GM08714 (cell line): ENCODE measurements at regions not wholly inside any gene's neighbourhood (a gene's known extent, or its start where the extent isn't known, plus 50 kb on each side); places are given as distances from the start of the nearest gene placed in this dataset.

Experiments used
- H3K4me3 ChIP-seq: fragments of 200-500 bp; sonication (Bioruptor generic); 2 replicates; pipeline ENCODE4 v1.5.1; 2014; ENCODE audit warnings: mild to moderate bottlenecking, low read length, inconsistent platforms
- ZNF274 ChIP-seq: IDR thresholded peaks from 2 replicates; pipeline ENCODE4 v1.6.1; 2012; ENCODE audit warnings: mild to moderate bottlenecking, low read depth, low read length

DNA sequence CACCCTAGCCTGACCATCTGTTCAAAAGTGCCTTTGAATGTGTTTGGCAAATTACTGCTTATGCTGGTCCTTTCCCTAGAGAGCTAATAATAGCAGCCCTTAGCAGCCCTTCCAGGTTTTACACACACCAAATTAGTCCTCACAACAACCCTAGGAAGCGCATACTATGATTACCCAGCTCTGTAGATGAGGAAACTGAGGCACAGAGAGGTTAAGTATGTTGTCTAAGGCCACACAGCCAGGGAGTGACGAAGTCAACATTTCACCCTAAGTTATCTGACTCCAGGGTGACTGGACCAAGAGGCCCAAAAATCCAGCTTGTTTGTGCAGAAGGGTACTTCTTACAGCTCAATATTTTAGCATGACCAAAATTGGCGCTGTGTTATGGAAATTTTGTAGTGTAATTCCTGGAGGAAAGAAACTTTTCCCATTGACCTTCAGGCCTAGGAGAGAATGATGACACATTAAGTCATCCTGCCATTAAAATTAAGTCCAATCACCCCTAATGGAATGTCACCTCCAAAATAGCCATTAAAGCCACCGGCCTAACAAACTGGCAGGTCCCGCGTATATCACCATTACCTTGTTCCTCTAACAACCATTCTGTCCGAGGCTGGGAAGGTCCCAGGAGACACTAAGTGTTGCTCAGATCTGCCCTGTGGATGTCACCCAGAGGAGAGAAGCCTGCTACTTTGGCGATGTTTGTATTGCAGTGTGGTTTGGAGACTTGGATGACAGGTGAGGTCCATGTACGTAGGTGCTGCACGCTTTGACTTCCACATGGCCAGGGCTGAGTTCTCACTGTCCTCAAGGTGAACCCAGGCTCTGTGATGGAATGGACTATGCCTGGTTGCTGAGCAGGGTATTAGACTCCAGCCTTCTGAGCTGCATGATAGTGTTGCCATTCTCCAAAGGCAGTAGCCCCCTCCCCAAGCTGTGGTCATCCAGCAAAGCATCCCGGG lies 258.3 kb downstream of the TOMM20 start:
- no peak overlapping the region for H3K4me3 ChIP-seq
- TF ChIP-seq ZNF274: no peak

- no peak for TF ChIP-seq ZNF274
- no peak overlapping the region for H3K4me3 ChIP-seq
These were observed 259.2 kb downstream of the TOMM20 start for GRCh38 chr1:234869182-234870019.

GRCh38 chr1:234868296-234869147 lies 258.5 kb upstream of the IRF2BP2 start:
- TF ChIP-seq ZNF274: no peak
- no peak overlapping the region for H3K4me3 ChIP-seq

DNA sequence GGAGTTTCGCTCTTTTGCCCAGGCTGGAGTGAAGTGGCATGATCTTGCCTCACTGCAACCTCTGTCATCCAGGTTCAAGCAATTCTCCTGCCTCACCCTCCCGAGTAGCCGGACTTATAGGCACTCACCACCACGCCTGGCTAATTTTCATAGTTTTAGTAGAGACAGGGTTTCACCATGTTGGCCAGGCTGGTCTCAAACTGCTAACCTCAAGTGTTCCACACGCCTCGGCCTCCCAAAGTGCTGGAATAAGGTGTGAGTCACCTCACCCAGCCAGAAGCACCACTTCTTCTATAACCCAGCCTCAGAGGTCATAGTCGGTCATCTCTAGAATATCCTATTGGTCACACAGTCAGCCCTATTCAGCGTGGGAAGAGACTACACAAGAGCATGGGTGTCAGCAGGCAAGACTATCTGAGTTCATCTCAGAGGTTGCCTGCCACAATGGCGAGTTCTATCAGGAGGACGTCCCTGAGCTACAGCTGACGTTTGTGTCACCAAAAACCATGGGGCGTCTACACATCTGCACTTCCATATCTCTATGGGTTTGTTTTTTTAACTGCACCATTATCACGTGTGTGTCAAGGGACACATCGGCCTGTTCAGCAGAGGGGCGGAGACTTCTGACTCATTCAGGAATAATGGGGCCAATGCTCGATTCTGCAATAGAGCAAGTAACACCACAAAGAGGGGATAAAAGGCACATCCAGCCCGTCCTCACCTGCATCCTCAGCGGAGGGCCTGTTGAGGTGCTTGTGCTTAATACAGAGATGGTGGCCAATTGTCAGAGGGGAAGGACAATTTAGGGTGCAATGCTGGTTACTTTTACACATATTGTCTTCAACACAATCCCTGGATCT lies 256.3 kb upstream of the IRF2BP2 start:
- H3K4me3 ChIP-seq: no peak overlapping the region
- TF ChIP-seq ZNF274: no peak

- no peak for TF ChIP-seq ZNF274
- H3K4me3 ChIP-seq: no peak overlapping the region
These were observed 255.4 kb upstream of the IRF2BP2 start for GRCh38 chr1:234865171-234866006.

- no peak for TF ChIP-seq ZNF274
- H3K4me3 ChIP-seq: no peak overlapping the region
These were observed 254.1 kb upstream of the IRF2BP2 start for GRCh38 chr1:234864116-234864515.

DNA sequence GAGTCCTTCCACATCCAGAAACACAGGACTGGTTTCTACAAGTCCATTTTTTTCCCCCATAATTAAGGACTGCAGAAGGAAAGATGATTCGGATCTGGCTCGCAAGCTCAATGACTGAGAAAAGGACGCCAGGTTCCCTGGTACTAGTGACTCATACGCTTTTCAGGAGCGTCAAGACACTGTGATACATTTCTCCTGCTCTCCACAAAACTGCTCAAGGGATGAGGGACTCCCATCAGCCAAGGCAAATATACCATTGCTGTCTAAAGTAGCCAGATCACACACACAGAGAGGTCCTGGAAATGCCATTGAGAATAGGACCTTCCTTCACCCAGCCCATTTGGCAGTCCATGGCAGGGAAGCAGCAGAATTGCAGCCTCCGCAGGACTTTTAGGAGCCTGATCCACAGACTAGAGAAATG lies 253.6 kb upstream of the IRF2BP2 start:
- no peak for TF ChIP-seq ZNF274
- no peak overlapping the region for H3K4me3 ChIP-seq

- no peak for TF ChIP-seq ZNF274
These were observed 253.1 kb upstream of the IRF2BP2 start for GRCh38 chr1:234862944-234863515.

GRCh38 chr1:234862360-234862943 lies 252.5 kb upstream of the IRF2BP2 start:
- TF ChIP-seq ZNF274: no peak
- H3K4me3 ChIP-seq: no peak overlapping the region

More at GRCh38 chr1:234862944-234863515, 253.1 kb upstream of the IRF2BP2 start:
- H3K4me3 ChIP-seq: no peak overlapping the region

GRCh38 chr1:234861761-234862160 lies 251.8 kb upstream of the IRF2BP2 start:
- TF ChIP-seq ZNF274: no peak
- H3K4me3 ChIP-seq: no peak overlapping the region

DNA sequence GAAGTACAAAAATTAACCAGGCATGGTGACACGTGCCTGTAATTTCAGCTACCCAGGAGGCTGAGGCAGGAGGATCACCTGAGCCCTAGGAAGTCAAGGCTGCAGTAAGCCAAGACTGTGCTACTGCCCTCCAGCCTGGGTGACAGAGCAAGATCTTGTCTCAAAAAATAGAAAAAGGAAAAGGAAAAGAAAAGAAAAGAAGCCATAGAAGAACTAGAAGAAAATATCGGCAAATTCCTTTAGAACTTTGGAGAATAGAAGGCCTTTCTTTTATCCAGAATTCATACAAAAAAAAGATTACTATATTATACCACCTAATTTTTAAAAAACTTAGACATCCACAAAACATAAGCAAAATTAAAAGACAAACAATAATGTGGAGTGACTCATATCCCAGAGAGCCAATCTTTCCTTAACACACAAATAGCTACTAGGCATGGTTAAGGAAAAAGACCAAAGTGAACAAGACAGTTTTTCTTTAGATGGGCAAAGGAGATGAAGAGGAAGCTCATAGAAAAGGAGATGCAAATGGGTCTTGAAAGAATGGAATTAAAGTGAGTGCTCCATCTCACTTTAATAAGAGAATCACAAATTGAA lies 251.1 kb upstream of the IRF2BP2 start:
- H3K4me3 ChIP-seq: no peak overlapping the region
- TF ChIP-seq ZNF274: no peak

- no peak for TF ChIP-seq ZNF274
- H3K4me3 ChIP-seq: no peak overlapping the region
These were observed 248.7 kb upstream of the IRF2BP2 start for GRCh38 chr1:234858722-234859121.
